ENCODE measurements at regions not wholly inside any gene's neighbourhood (a gene's known extent, or its start where the extent isn't known, plus 50 kb on each side); places are given as distances from the start of the nearest gene placed in this dataset.

DNA sequence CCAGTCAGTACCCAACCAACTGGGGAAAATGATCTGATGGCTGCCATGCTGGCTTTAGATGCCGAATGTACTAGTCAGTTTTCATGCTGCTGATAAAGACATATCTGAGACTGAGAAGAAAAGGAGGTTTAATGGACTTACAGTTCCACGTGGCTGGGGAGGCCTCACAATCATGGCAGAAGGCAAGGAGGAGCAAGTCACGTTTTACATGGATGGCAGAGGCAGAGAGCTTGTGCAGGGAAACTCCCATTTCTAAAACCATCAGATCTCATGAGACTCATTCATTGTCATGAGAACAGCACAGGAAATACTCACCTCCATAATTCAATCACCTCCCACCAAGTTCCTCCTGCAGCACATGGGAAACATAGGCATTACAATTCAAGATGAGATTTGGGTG, 508.9 kb upstream of the NRP1 start:
- Histone ChIP-seq H3K4me1 (no peaks in the 10 kb centered on the region), H3K27me3 (no peaks in the 10 kb centered on the region), H3K9me3 (no peaks in the 10 kb centered on the region), H3K4me3 (no peak overlapping the region), H3K36me3 (no peaks in the 10 kb centered on the region), H3K27ac (no peak overlapping the region)
- 91 to 100% methylated on average over 1 to 3 of the region's 3 CpGs for WGBS, 2 donors (ENCODE audit: low coverage in 1 of 2)
- TF ChIP-seq POLR2A (IDR thresholded peaks at IDR 0.05) (no peak), POLR2AphosphoS5 (IDR thresholded peaks at IDR 0.05) (no peak), EP300 (IDR thresholded peaks at IDR 0.05) (no peak)
- TF ChIP-seq, protein P1, sequence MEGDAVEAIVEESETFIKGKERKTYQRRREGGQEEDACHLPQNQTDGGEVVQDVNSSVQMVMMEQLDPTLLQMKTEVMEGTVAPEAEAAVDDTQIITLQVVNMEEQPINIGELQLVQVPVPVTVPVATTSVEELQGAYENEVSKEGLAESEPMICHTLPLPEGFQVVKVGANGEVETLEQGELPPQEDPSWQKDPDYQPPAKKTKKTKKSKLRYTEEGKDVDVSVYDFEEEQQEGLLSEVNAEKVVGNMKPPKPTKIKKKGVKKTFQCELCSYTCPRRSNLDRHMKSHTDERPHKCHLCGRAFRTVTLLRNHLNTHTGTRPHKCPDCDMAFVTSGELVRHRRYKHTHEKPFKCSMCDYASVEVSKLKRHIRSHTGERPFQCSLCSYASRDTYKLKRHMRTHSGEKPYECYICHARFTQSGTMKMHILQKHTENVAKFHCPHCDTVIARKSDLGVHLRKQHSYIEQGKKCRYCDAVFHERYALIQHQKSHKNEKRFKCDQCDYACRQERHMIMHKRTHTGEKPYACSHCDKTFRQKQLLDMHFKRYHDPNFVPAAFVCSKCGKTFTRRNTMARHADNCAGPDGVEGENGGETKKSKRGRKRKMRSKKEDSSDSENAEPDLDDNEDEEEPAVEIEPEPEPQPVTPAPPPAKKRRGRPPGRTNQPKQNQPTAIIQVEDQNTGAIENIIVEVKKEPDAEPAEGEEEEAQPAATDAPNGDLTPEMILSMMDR (IDR thresholded peaks at IDR 0.05), result no peak
- ATAC-seq, result no peak

DNA sequence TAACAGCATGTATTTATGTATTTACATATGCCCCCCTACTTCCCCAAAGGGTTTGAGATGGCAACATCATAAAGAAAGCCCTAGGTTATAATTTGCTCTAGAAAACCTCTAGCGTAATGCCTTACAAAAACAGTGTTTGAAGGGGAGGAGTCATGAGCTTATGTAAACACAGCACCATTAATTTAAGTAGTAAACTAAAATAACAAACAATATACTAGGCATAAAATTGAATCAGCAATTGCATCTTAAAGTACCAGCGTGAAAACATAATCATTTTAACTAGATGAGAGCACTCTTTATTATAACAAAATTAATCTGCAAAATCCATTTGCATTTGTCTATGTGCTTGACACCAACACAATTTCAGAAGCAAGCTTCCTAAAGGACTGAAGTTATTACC, 507.2 kb upstream of the NRP1 start:
- TF ChIP-seq, protein P1 (IDR thresholded peaks at IDR 0.05), result no peak
- TF ChIP-seq POLR2A (IDR thresholded peaks at IDR 0.05), result no peak
- no peak for TF ChIP-seq EP300 (IDR thresholded peaks at IDR 0.05)
- no peak for TF ChIP-seq POLR2AphosphoS5 (IDR thresholded peaks at IDR 0.05)
- 88 to 90% methylated on average over 2 of the region's 2 CpGs for WGBS, 2 donors (ENCODE audit: low coverage in 1 of 2)
- H3K4me3 ChIP-seq, result no peak overlapping the region

DNA sequence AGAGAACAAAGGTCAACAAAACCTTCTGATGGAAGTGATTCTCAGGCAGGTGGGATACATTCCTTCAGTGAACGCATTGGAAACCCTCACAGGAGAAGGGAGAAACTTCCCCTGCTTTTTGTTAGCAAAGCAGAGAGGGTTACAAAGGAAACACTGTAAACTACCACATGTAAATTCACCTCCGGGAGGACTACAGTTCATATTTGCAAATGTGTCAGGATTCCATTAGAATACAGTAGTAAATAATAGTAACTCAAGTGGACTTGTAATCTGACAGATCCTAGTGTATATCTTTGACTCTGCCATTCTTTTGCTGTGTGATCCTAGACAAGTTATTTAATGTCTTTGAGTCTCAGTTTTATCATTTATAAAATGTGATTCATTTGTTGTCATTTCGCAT, 504.3 kb upstream of the NRP1 start:
- Histone ChIP-seq H3K4me3 (no peak overlapping the region), H3K4me1 (no peaks in the 10 kb centered on the region), H3K9me3 (no peaks in the 10 kb centered on the region), H3K36me3 (no peaks in the 10 kb centered on the region), H3K27me3 (no peaks in the 10 kb centered on the region), H3K27ac (no peak overlapping the region)
- 94 to 95% methylated on average over 3 of the region's 3 CpGs for WGBS, 2 donors (ENCODE audit: low coverage in 1 of 2)
- no peak for ATAC-seq
- TF ChIP-seq, protein P1 (IDR thresholded peaks at IDR 0.05), result no peak
- TF ChIP-seq POLR2AphosphoS5 (IDR thresholded peaks at IDR 0.05), result no peak
- TF ChIP-seq EP300 (IDR thresholded peaks at IDR 0.05), result no peak
- no peak for TF ChIP-seq POLR2A (IDR thresholded peaks at IDR 0.05)

More for the DNA sequence above, 507.2 kb upstream of the NRP1 start:
- ATAC-seq, result no peak
- H3K36me3 ChIP-seq, result no peaks in the 10 kb centered on the region
- no peaks in the 10 kb centered on the region for H3K4me1 ChIP-seq
- H3K27ac ChIP-seq, result no peak overlapping the region
- no peaks in the 10 kb centered on the region for H3K27me3 ChIP-seq
- no peaks in the 10 kb centered on the region for H3K9me3 ChIP-seq

DNA sequence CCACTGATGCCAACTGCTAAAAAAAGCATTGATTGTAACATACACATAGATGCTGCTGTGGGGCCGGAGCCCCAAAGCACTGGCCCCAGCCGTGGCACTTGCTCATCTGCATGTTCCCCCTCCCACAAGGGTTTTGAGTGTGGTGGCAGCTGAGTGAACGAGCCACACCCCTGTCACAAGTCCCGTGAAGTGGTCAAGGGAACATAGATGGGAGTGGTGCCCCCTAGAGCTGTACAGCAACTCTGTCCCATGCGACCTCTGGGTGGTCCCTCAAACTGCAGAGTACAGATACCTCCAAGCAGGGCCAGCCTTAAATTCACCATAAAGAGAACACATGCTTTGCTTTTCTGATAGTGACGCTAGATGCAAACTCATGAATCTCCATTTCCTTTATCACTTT, 503.3 kb upstream of the NRP1 start:
- Histone ChIP-seq H3K4me3 (no peak overlapping the region), H3K27me3 (no peaks in the 10 kb centered on the region), H3K4me1 (no peaks in the 10 kb centered on the region), H3K27ac (no peak overlapping the region), H3K9me3 (no peaks in the 10 kb centered on the region), H3K36me3 (no peaks in the 10 kb centered on the region)
- WGBS, 2 donors (ENCODE audit: low coverage in 1 of 2), result 83 to 100% methylated on average over 1 to 2 of the region's 6 CpGs
- no peak for ATAC-seq
- TF ChIP-seq POLR2AphosphoS5 (IDR thresholded peaks at IDR 0.05), result no peak
- no peak for TF ChIP-seq EP300 (IDR thresholded peaks at IDR 0.05)
- TF ChIP-seq, protein P1 (IDR thresholded peaks at IDR 0.05), result no peak
- TF ChIP-seq POLR2A (IDR thresholded peaks at IDR 0.05), result no peak

DNA sequence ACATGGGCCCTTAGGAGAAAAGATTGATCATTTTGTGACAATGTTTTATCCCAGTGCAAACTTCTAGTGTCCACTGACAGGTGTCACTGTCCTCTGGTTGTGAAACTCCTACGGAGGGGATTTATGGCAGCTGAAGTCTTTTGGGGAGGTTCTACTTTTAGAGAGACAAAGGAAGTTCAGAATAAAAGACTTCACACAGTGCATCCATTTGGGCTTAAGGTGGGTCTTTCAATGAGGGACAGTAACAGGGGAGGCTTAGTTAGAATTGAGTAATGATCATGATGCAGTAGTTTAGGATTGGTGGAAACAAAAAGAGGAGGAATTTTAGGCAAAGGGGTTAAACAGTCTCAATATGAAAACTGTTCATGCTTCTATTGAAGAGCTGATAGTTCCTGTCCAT, 501.1 kb upstream of the NRP1 start:
- Histone ChIP-seq H3K27me3 (no peaks in the 10 kb centered on the region), H3K9me3 (no peaks in the 10 kb centered on the region), H3K4me3 (no peak overlapping the region), H3K4me1 (no peaks in the 10 kb centered on the region), H3K27ac (no peak overlapping the region), H3K36me3 (no peaks in the 10 kb centered on the region)
- WGBS, 2 donors (ENCODE audit: low coverage in 1 of 2), result 90% methylated on average over 1 of the region's 1 CpG; no CpG with 5 or more reads in 1 of the 2 donors
- TF ChIP-seq POLR2A (IDR thresholded peaks at IDR 0.05) (no peak), POLR2AphosphoS5 (IDR thresholded peaks at IDR 0.05) (no peak), EP300 (IDR thresholded peaks at IDR 0.05) (no peak)
- TF ChIP-seq, protein P1 (IDR thresholded peaks at IDR 0.05), result no peak
- no peak for ATAC-seq
